Prostate gland (tissue), 2 donors: ENCODE measurements at regions not wholly inside any gene's neighbourhood (a gene's known extent, or its start where the extent isn't known, plus 50 kb on each side); places are given as distances from the start of the nearest gene placed in this dataset.

Experiments
- CTCF ChIP-seq, 4 experiments: fragments of 200-600 bp in 2 of 4; fragments of 450-650 bp in 2 of 4; sonication (generic) in 2 of 4; IDR thresholded peaks; 1 replicate in 3 of 4; 2 replicates in 1 of 4; pipeline ENCODE4 v1.5.1; 2016 to 2019; ENCODE audit warnings: antibody characterized with exemption in 4 of 4, mild to moderate bottlenecking in 2 of 4, moderate library complexity in 2 of 4
- POLR2A ChIP-seq: fragments of 450-650 bp; IDR thresholded peaks from one replicate; pipeline ENCODE4 v1.6.1; 2016; ENCODE audit warnings: antibody characterized with exemption, mild to moderate bottlenecking
- POLR2AphosphoS5 ChIP-seq: sonication (generic); formaldehyde crosslinking; IDR thresholded peaks from one replicate; pipeline ENCODE4 v1.6.1; 2017; ENCODE audit warnings: antibody characterized with exemption

- TF ChIP-seq CTCF (IDR thresholded peaks at IDR 0.05) (no peak), POLR2A (no peak), POLR2AphosphoS5 (no peak)
Measured at GRCh38 chr6:167404385-167405049, 79.6 kb downstream of the TTLL2 start.
